Tibial artery (tissue), 4 donors: ENCODE measurements at regions not wholly inside any gene's neighbourhood (a gene's known extent, or its start where the extent isn't known, plus 50 kb on each side); places are given as distances from the start of the nearest gene placed in this dataset.

Experiments
- DNase-seq, 2 donors: peaks; one replicate each; pipeline ENCODE4 v3.0.0-alpha.2; 2019
- H3K27ac ChIP-seq, 2 donors: fragments of 200-600 bp; sonication (generic) in 1 of 2; 1 replicate in 1 of 2; 2 replicates in 1 of 2; pipeline ENCODE4 v1.5.1; 2018 to 2019; ENCODE audit warnings: mild to moderate bottlenecking in 1 of 2
- H3K27me3 ChIP-seq, 2 donors: fragments of 200-600 bp; sonication (generic) in 1 of 2; one replicate each; pipeline versions ENCODE4 v1.5.1 to v1.6.0; 2016 to 2019
- H3K36me3 ChIP-seq, 3 donors: fragments of 200-600 bp; sonication (generic) in 2 of 3; one replicate each; pipeline ENCODE4 v1.5.1; 2016 to 2019; ENCODE audit warnings: mild to moderate bottlenecking in 2 of 3
- H3K4me1 ChIP-seq, 4 donors: fragments of 200-600 bp; sonication (generic) in 2 of 4; 1 replicate in 3 of 4; 2 replicates in 1 of 4; pipeline ENCODE4 v1.5.1; 2016 to 2019
- H3K4me3 ChIP-seq, 2 donors: fragments of 200-600 bp; sonication (generic) in 1 of 2; 1 replicate in 1 of 2; 2 replicates in 1 of 2; pipeline ENCODE4 v1.5.1; 2018 to 2019; ENCODE audit warnings: mild to moderate bottlenecking in 2 of 2
- H3K9me3 ChIP-seq, 3 donors: fragments of 200-600 bp; sonication (generic) in 1 of 3; one replicate each; pipeline ENCODE4 v1.5.1; 2016 to 2019
- CTCF ChIP-seq, 2 experiments: fragments of 200-600 bp in 1 of 2; fragments of 450-650 bp in 1 of 2; IDR thresholded peaks; one replicate each; pipeline ENCODE4 v1.5.1; 2017 to 2019; ENCODE audit warnings: antibody characterized with exemption in 2 of 2, mild to moderate bottlenecking in 1 of 2, moderate library complexity in 1 of 2
- intact Hi-C: fragments of 100-400 bp; cut with DNase I; formaldehyde crosslinking; loops from one replicate; pipeline ENCODE4 v1.15.0; 2023; ENCODE audit warnings: low total_unique reads

GRCh38 chr3:95609411-95609810 lies 1205.0 kb upstream of the EPHA6 start:
- no peaks in the 10 kb centered on the region for H3K4me1 ChIP-seq
- intact Hi-C loops = no loop called here
- H3K27me3 ChIP-seq = no peaks in the 10 kb centered on the region
- no peak overlapping the region for H3K27ac ChIP-seq
- TF ChIP-seq CTCF (IDR thresholded peaks at IDR 0.05) = no peak
- H3K9me3 ChIP-seq = peaks cover 0 to 22% (median 10%) of the 10 kb centered on the region in 3 donors
- DNase-seq = no peak
- H3K4me3 ChIP-seq = no peak overlapping the region
- H3K36me3 ChIP-seq = no peaks in the 10 kb centered on the region

GRCh38 chr3:95612611-95613010 lies 1201.8 kb upstream of the EPHA6 start:
- DNase-seq = no peak
- Histone ChIP-seq H3K4me1 (no peaks in the 10 kb centered on the region), H3K27me3 (no peaks in the 10 kb centered on the region), H3K9me3 (peaks cover 0 to 7% (median 4%) of the 10 kb centered on the region in 3 donors), H3K4me3 (no peak overlapping the region), H3K27ac (no peak overlapping the region), H3K36me3 (no peaks in the 10 kb centered on the region)
- TF ChIP-seq CTCF (IDR thresholded peaks at IDR 0.05) = no peak
- intact Hi-C loops = no loop called here

- Histone ChIP-seq H3K9me3 (no peaks in the 10 kb centered on the region), H3K27me3 (no peaks in the 10 kb centered on the region), H3K4me1 (no peaks in the 10 kb centered on the region), H3K4me3 (no peak overlapping the region), H3K36me3 (no peaks in the 10 kb centered on the region), H3K27ac (no peak overlapping the region)
- no peak for DNase-seq
- intact Hi-C loops = no loop called here
- TF ChIP-seq CTCF (IDR thresholded peaks at IDR 0.05) = no peak
These were observed 1200.4 kb upstream of the EPHA6 start for GRCh38 chr3:95613993-95614392.

- DNase-seq = no peak
- intact Hi-C loops = no loop called here
These were observed 1198.6 kb upstream of the EPHA6 start for GRCh38 chr3:95615592-95616310.

GRCh38 chr3:95626107-95626506 lies 1188.3 kb upstream of the EPHA6 start:
- TF ChIP-seq CTCF (IDR thresholded peaks at IDR 0.05) = no peak
- no peak for DNase-seq
- Histone ChIP-seq H3K4me3 (no peak overlapping the region), H3K27ac (no peak overlapping the region), H3K36me3 (no peaks in the 10 kb centered on the region), H3K4me1 (no peaks in the 10 kb centered on the region), H3K27me3 (no peaks in the 10 kb centered on the region), H3K9me3 (no peaks in the 10 kb centered on the region)
- intact Hi-C loops = no loop called here

More at GRCh38 chr3:95615592-95616310, 1198.6 kb upstream of the EPHA6 start:
- Histone ChIP-seq H3K4me1 (no peaks in the 10 kb centered on the region), H3K27me3 (no peaks in the 10 kb centered on the region), H3K36me3 (no peaks in the 10 kb centered on the region), H3K4me3 (no peak overlapping the region), H3K9me3 (no peaks in the 10 kb centered on the region), H3K27ac (no peak overlapping the region)
- TF ChIP-seq CTCF (IDR thresholded peaks at IDR 0.05) = no peak
